LoVo (cell line): ENCODE measurements at regions not wholly inside any gene's neighbourhood (a gene's known extent, or its start where the extent isn't known, plus 50 kb on each side); places are given as distances from the start of the nearest gene placed in this dataset.
A peak's percentile ranks its signal among the peaks of the same experiment; 100 is the strongest.

Source experiments
- DNase-seq: peaks from one replicate; pipeline ENCODE4 v3.0.0-alpha.2; 2016; ENCODE audit warnings: low spot score

DNA sequence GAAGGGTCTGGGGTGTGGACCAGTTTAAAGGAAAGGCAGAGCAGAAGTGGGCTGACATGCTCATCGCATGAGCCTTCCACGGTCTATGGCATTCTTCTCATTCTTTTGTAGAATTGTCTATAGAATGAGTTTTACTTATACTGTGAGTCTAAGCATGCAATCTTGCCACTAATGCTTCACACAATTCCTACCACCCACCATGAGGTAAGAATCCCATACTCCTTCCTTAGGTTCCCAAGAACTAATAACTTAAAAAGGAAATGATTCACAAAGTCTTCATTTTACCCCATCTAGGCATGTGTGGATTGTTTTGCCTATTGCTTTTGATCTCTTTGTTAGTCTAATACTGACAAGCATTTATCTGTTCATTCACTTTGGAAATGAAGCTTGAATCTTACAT lies 195.2 kb downstream of the LY86 start:
- DNase-seq = no peak

DNA sequence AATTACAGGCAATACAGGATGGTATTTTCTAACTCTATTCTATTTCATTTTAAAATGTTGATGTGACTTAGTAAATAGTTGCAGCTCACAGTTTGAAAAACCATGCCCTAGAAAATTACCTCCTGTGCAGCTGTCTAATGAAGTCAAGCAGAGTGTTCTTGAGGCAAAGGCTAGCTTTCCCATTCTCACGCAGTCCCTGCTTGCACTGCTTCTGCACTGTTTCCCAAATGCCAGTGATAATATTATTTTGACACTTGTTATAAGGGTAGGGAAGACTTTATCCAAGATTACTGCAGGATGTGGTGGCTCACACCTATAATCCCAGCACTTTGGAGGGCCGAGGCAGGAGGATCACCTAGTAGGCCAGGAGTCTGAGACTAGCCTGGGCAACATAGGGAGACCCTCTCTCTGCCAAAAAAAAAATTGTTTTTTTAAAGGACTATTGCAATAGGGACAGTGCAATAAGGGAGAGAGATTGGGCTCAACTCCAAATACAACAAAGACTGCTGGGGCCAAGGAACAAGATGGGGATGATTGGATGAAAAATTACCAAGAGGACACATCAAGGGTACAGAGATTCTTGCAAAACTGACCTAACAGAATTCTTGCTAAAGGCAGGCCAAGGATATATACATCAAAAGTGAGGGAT lies 196.1 kb downstream of the LY86 start:
- DNase-seq = no peak

DNA sequence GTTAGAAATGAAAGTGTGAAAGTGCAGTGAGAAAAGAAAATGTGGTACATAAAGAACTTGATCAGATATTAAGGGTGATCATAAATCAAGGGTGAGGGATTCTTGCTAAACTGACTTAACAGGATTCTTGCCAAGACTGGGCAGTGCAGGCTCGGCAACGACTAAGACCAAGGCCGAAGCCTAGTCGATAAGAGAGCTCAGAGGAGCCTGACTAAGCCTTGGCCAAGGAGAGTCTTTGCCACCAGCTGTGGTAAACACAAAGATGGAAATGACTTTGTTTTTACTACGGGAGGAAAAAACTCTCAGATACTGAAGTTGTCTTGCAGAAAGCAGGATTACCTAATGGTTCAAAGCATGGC lies 196.6 kb downstream of the LY86 start:
- no peak for DNase-seq

DNA sequence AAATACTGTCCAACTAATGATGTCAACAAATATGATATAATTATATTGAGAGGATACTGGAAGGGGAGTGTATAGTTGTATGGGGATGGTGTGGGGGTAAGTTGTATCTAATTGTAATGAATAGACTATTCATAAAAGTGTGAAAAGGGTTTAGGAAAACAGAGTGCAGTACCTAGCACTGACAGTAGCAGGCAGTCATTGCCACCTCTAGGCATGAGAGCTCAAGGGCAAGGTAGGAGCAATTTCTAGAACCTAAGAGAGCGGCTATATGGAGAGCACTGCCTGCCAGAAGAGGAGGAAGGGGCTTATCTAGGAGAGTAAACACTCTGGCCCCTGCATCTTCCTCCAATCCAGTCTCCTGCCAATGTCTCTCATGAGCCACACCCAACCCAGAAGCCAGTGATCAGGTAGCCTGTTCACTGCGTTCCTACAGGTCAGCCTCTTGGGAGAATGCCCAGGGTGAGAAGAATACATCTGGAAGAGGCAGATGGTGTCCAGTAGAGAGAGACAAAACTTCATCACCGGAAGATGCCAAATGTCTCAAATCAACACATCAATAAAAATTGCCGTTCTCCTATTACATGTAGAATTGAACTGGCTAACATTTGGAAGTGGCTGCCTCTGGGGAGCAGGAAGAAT lies 200.0 kb downstream of the LY86 start:
- DNase-seq = no peak

DNA sequence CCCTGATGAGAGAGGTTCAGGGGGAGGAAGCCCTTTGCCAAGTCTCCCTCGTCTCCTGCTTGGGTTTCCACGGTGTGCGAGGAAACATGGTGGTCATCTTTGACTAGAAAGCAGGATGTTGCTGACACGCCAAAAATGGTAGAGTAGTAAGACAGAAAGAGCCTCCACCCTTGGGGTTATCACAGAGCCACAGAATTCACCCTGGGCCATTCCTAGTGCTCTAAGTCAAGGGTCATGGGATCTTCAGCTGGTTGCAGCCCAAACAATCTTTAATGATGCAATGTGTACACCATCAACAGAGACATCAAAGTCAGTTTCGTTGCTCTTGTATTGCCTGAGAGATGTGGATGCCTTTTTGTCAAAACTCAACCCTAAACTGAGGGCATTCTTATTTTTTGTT lies 201.9 kb downstream of the LY86 start:
- DNase-seq = no peak

DNA sequence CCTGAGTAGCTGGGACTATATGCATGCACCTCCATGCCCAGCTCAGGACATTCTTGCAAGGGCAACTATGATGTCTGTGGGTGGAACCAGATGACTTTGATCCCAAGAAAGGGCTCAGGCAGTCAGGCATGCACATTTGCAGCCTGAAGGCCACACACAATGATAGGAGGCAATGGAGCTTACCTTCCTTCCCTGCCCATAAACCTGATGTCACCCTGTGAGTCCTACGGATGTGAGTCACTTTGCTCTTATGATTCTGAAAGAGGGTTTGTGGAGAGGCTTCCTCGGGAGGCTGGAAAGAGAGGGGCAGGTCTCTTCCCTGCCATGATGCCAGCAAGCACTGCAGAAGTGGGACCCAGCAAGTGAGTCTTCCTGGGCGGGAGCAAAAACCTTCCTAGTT lies 202.4 kb downstream of the LY86 start:
- peak; percentile 81 for DNase-seq

DNA sequence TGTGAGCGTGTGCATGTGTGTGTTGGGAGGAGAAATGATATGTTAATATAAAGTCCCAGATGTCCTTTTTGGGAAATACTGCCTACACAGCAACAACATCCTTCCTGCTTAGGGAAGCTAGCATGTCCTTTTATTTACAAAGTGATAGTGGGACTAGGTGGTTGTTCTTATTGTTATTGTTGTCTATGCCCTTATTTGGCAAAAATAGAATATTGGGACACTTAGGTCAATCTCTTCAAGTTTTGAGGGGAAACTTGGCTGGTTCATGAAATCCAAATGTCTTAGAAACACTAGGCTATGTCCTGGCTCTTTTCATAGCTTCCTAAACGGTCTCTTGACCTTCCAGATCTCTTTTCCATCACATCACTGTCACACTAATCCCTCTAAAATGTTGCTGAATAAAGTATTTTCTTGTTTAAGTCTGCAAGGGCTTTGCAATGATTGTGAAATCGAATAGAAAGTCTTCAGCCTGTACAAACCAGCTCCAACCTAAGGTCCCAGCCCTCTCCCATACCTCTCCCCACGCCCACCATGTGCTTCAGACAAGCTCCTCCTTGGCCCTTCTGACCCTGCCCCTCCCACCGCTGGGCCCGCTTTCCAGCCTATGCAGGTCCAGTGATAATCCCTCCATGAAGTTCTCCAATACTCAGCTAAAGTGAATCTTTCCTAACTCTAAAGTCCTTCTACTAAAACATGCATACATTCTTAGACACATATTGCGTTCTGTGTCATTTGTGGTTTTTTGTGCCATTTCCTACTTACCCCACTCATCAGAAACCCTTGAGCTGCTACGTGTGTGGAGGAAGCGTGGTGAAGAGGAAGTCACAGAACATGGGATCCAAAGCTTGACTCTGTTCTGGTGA lies 205.1 kb downstream of the LY86 start:
- no peak for DNase-seq

DNA sequence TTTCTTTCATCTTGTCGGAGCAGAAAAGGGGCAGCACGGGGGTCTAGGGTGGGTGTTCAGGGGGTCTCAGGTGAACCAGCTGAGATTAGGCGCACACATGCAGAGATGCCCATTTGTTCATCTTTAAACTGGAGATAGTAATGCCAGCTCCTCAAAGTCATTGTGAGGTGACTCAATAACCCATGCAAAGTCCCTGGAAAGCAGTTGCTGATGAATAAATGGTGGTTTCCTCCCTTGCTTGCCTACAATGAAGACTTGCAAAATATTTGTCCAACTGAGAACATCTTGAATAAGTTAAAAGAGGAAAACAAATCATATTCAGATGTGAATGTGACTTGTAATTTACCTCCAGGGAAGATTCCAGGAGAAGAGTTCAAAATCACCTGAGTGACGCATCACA lies 206.9 kb downstream of the LY86 start:
- no peak for DNase-seq

DNA sequence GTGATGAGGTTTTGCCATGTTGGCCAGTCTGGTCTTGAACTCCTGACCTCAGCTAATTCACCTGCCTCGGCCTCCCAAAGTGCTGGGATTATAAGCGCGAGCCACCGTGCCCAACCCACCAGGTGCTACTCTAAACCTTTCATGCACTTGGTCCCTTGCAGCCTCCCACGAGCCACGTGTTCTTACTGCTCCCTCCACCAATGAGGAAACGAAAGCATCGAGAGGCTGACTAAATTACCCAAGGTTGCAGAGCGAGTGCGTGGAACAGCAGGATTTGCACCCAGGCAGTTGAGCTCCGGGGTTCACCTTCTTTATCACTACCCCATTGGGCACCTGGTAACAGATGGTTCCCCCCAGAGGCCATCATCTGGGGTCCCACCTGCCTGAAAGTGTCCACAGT lies 208.3 kb downstream of the LY86 start:
- DNase-seq = no peak

DNA sequence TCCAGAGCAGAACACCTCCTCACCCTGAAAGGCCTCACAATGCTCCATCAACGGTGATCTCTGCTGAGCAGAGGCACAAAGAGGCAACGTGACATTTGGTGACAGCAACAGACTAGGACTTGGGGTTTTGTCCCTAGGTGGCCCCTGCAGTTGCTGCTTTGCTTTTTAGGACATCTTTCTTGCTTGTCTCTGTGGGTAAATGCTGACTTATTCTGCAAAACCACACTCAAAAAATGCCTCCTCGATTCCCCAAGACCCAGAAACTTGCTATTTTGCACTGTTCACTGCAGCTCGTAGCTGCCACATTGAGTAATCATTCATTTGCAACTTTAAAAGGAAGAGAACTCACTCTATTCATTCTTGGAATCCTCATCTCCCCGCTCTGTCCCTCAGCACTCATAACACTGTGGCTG lies 209.9 kb downstream of the LY86 start:
- no peak for DNase-seq

DNA sequence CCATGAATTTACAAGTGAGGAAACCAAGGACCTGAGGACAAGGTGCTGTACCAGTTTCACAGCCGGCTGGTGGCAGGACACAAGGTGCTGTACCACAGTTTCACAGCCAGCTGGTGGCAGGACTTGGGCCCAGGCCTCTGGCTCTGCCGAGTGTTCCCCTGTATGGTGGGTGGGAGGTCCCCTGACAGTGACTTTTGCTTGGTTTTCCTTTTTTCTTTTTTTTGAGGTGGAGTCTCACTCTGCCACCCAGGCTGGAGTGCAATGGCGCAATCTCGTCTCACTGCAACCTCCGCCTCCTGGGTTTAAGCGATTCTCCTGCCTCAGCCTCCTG lies 212.4 kb downstream of the LY86 start:
- no peak for DNase-seq

DNA sequence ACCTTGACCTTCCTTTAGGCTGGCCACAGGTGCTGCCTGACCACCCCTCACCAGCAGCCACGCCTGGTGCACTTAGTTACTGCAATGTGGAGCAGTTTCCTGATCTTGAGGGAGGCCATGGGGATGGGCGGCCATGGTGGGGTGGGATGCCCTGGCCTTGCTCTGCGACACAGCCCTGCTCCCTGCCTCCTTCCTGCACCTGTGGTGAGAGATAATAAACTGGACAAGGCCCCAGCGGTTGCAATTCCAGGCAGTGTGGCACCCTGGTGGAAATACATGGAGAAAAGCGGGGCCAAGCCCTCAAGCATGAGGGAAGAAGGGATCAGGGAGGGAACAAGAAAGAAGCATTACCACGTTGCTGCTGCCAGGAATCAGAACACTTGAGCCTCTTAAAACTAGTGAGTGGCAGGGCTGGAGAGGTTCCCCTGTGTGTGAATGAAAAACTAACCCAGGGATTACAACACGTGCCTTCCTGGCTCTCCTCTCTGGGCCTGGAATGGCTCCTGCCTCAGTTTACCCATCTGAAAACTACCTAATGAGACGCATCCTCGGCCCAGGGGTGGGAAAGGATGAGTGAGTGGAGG lies 213.2 kb downstream of the LY86 start:
- no peak for DNase-seq

DNA sequence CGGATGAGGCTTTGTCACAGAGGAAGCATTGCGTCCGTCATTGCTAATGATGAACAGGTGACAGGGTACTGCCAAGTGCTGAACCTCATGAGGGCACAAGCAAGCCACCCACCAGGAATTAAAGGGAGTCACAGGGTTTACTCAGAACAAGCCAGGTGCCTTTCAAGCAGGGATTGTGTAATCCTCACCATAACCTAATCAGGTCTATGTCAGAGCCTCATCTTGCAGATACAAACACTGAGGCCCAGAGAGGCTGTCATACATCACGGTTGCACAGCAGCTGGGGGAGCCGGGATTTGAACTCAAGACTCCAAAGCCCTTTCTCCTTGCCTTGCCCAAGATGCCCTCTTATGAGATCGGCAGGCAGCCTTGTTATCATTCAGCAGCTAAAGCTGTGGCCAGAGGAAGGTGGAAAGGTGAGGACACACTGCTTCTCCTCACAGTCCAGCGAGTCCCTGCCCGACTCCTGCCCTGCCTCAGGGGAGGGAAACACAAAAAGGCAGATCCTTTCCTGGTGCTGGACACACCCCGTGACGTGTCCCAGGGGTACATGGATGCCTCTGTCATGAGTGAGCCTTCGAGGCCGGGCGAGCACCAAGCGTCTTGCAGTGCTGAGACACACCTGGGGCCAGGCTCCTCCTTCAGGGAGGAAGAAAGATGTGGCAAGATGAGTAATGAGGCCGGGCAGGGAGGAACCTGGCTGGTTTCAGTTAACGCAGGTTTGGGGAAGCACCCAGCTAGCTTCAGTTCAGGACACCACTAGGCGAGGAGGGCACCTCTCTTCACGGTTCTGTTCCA lies 214.9 kb downstream of the LY86 start:
- DNase-seq = peak; percentile 94

DNA sequence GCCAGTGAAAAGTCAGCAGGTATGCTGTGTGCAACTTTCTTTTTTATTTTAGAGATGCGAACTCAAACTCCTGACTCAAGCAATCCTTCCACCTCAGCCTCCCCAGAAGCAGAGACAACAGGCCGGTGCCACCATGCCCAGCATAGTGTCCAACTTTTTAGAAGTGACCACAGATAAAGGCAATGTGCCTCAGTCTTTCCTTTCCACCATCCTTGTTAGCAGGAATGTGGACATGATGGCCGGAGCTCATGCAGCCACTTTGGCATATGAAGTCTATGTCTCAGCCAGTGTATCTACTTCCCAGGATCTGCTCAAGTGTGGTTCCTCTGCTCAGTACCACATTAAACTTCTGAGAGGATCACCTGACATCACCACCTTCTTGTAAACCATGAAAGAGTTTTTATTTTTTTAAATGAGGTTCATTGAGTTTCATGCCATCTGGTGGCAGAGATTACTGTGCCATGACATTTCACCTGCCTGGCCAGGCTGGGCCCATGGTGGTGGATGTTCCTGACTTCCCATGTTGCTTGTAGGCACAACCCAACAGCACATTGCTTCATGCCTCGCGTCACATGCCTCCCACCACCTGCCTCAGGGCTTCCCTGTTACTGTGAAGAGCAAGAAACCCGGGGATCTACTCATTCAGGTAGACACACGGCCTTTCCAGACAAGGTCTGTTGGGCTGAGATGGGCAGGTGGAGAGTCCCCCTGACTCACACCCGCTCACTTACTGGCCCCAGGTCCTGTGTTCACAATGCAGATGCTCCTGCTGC lies 216.5 kb downstream of the LY86 start:
- no peak for DNase-seq

DNA sequence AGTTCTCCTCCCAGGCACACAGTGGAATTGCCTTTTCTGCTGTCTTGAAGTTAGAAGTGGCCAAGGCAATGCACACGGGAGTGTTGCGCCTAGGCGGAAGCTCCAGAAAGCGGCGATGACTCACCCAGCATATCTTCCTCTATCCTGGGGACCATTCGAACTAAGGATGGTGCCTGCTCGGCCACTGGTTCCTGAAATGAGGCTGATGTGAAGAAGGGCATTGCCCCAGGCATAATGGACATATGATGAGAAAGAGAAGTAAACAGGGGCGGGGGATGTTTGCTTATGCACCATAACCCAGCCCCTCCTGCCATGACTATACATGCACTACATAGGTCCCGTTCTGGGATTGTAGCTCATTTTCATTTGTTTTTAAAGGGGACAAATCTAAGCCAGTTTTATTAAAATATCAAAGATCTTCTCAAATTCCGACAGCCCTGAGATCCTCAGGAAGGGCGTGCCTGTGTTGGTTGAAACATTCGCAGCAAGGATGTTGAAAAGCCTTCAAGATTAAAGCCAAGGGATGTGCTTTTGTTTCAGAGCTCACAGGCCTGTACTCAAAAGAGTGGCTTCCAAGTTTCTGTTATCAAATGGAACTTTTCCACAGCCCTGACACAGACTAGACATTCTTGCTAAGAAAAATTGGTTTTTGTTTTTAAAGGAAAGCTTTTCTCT lies 218.5 kb downstream of the LY86 start:
- DNase-seq = no peak

DNA sequence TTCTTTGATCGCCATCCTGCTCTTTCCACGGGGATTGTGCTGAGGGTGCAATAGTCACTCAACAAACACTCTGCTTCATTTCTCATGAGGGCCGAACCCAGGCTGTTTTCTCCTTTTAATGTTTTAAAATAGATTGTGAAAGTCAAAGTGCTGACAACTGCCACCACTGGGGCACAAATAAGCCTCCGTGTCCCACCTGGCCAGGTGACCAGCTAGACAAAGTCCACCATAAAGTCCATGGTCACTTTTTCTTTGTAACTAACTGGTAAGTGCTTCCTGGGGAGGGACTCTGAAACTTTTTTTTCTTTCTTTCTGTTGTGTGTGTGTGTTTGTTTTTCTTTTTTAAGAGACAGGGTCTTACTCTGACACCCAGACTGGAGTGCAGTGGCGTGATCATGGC lies 219.8 kb downstream of the LY86 start:
- no peak for DNase-seq

DNA sequence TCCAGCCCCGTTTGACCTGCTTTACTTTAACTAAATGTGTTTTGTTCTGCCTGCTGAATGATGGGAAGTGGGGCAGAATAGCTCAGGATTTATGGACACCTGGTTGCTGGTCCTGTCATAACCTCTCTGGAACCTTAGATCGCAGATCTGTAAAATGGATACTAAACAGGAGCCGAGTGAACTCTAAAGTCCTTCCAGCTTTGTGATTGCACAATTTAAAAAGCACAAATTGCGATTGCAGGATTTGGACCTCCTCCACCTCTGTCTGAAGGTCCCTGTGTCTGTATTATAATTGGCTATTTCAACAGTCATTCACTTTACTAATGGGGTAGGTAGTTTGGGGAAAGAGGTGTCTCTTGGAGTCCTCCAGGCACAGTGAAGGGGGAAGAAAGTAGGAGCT lies 220.4 kb downstream of the LY86 start:
- DNase-seq = no peak

DNA sequence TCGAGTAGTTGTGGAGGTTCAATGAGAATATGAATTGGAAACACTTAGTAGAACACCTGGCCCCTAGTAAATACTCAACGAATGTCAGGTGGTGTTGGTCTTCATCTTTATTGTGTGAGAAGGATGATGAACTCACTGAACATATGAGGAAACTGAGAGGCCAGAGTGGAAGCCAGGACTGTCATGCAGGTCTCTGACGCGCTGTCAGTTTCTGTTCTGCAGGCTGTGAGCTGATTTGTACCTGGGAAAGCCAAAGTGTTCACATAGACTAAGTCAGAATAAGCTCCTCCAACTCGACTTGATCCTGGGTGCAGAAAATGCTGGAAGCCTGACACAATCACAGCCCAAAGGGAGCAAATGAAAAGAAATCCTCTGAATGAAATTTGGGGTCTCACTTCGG lies 222.2 kb downstream of the LY86 start:
- DNase-seq = no peak

DNA sequence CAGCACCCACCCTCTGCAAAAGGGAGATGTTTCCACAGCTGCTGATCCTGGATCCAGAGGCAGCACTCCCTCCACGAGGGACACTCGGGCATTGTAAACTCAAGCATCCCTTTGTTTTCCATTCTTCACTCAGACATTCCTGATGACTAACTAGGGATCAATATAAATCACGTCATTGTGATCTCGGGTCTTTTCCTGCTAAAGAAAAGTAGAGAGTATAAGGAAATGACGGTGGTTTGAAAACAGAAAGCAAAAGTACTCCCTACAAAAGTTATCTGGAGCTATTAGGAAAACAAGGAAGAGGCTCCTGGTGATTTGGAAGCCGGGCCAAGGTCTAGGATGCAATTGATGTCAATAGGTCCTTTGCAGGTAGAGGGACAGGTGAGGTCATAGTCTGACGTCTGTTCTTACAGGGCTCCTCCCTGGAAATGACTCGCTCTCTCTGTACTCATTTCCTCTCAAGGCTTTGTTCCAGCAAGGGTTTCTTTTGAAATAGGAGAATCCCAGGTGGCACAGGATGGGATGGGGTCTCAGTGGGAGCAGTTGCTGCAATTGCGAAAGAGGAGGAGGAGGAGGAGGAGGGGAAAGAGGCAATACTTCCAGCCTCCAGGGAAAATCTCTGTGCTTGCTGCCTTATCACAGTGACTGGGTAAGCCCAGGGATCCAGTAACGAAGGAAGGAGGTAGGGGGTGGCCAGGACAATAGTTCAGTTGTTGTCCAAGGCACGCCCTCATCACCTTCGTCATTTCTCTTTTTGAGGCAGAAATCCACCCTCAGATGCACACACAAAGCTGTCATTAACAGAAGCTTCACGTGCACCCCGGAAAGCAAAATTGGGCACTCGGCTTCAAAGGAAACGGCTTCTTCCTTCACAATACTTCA lies 222.8 kb downstream of the LY86 start:
- DNase-seq = peak; percentile 93

DNA sequence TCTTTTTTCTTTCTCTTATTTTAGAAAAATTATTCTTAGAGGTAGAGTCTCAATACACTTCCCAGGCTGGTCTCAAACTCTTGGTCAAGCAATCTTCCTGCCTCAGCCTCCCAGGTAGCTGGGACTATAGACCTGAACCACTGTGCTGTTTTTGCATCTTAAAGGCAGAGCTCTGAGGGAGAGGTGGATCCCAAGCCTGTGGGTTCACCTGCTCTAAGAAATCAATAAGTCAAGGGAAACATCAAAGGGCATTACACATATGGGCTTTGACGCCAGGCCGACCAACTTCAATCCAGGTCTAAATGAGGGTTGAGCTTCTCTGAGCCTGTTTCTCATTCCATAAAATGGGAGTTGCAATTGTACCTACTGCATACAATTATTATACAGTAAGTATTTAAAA lies 223.9 kb downstream of the LY86 start:
- no peak for DNase-seq
